Ishikawa (cell line): ENCODE measurements at regions not wholly inside any gene's neighbourhood (a gene's known extent, or its start where the extent isn't known, plus 50 kb on each side); places are given as distances from the start of the nearest gene placed in this dataset.

Experiments
- CEBPB ChIP-seq: IDR thresholded peaks from 2 replicates; pipeline ENCODE4 v1.6.1; 2012
- CREB1 ChIP-seq: IDR thresholded peaks from 2 replicates; pipeline ENCODE4 v1.6.1; 2012; ENCODE audit warnings: low read depth
- EGR1 ChIP-seq: IDR thresholded peaks from 2 replicates; pipeline ENCODE4 v1.6.1; 2012
- EP300 ChIP-seq: IDR thresholded peaks from 2 replicates; pipeline ENCODE4 v1.6.1; 2012; ENCODE audit warnings: borderline replicate concordance
- FOXM1 ChIP-seq: IDR thresholded peaks from 2 replicates; pipeline ENCODE4 v1.6.1; 2012; ENCODE audit warnings: low read depth, borderline replicate concordance
- NFIC ChIP-seq: IDR thresholded peaks from 2 replicates; pipeline ENCODE4 v1.6.1; 2012
- RAD21 ChIP-seq: IDR thresholded peaks from 2 replicates; pipeline ENCODE4 v1.6.1; 2012; ENCODE audit warnings: low read depth
- TAF1 ChIP-seq: IDR thresholded peaks from 2 replicates; pipeline ENCODE4 v1.6.1; 2012; ENCODE audit warnings: low read depth, mild to moderate bottlenecking
- TCF12 ChIP-seq: IDR thresholded peaks from 2 replicates; pipeline ENCODE4 v1.6.1; 2012; ENCODE audit warnings: low read depth
- TEAD4 ChIP-seq: IDR thresholded peaks from 2 replicates; pipeline ENCODE4 v1.6.1; 2012
- YY1 ChIP-seq: IDR thresholded peaks from 2 replicates; pipeline ENCODE4 v1.6.1; 2012; ENCODE audit warnings: low read depth
- ZBTB7A ChIP-seq: IDR thresholded peaks from 2 replicates; pipeline ENCODE4 v1.6.1; 2012; ENCODE audit warnings: low read depth
- TF ChIP-seq, protein P1 (sequence below): IDR thresholded peaks from 2 replicates; pipeline ENCODE4 v1.6.1; 2012
- TF ChIP-seq, protein P2 (sequence below): IDR thresholded peaks from 2 replicates; pipeline ENCODE4 v1.6.1; 2012

DNA sequence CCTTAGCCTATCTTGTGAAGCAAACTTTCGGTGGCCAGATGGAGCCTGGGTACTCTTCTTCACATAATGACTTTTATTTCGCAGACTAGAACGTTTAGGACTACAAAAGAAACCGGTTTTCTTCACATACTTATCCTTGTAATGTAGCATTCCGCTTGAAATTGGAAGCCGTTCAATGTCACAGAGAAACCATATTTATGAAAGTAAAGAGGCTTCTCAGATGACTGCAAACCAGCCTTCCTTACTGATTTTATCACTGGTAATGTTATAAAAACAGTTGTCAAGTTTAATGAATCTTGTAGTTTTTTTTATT lies 94.1 kb downstream of the PPIAL4G start:
- TF ChIP-seq FOXM1 (no peak), NFIC (no peak), EP300 (no peak), RAD21 (no peak), CEBPB (no peak), TCF12 (no peak), TEAD4 (no peak), ZBTB7A (no peak), YY1 (no peak), TAF1 (no peak), CREB1 (no peak), EGR1 (no peak)
- TF ChIP-seq, protein P1, sequence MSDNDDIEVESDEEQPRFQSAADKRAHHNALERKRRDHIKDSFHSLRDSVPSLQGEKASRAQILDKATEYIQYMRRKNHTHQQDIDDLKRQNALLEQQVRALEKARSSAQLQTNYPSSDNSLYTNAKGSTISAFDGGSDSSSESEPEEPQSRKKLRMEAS, result no peak
- TF ChIP-seq, protein P2, sequence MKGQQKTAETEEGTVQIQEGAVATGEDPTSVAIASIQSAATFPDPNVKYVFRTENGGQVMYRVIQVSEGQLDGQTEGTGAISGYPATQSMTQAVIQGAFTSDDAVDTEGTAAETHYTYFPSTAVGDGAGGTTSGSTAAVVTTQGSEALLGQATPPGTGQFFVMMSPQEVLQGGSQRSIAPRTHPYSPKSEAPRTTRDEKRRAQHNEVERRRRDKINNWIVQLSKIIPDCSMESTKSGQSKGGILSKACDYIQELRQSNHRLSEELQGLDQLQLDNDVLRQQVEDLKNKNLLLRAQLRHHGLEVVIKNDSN, result no peak
